ENCODE measurements at regions not wholly inside any gene's neighbourhood (a gene's known extent, or its start where the extent isn't known, plus 50 kb on each side); places are given as distances from the start of the nearest gene placed in this dataset.

DNA sequence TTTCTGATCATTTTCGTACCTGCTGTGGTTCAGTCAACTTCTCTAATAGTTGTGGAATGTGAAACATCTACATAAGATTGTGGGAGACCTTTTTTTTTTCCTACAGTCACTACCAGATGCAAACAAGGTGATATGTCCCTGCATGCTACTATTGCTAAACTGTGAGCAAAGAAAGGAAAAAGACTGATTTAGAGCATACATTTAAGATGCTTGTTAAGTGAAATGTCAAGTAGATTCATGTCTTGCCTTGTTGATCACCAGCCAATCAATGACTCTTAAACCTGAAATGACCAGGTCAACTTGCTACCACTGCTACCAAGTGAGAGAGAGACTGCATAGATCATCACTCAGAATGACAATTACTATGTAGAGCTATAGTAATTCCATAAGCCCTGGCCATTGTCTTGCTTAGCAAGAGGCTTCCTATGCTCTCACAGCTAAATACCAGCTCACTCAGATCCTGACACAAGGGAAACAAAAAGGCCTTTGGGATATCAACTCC is 84.3 kb upstream of the SKAP2 start:
- no peak overlapping the region for H3K27ac ChIP-seq (replicated peaks)
- H3K4me3 ChIP-seq (replicated peaks; ENCODE audit: insufficient read depth, low read length) = no peak overlapping the region
- DNase-seq (ENCODE audit: low read depth in 1 of 2, low spot score in 1 of 2) = no peak
- TF ChIP-seq, protein P1, sequence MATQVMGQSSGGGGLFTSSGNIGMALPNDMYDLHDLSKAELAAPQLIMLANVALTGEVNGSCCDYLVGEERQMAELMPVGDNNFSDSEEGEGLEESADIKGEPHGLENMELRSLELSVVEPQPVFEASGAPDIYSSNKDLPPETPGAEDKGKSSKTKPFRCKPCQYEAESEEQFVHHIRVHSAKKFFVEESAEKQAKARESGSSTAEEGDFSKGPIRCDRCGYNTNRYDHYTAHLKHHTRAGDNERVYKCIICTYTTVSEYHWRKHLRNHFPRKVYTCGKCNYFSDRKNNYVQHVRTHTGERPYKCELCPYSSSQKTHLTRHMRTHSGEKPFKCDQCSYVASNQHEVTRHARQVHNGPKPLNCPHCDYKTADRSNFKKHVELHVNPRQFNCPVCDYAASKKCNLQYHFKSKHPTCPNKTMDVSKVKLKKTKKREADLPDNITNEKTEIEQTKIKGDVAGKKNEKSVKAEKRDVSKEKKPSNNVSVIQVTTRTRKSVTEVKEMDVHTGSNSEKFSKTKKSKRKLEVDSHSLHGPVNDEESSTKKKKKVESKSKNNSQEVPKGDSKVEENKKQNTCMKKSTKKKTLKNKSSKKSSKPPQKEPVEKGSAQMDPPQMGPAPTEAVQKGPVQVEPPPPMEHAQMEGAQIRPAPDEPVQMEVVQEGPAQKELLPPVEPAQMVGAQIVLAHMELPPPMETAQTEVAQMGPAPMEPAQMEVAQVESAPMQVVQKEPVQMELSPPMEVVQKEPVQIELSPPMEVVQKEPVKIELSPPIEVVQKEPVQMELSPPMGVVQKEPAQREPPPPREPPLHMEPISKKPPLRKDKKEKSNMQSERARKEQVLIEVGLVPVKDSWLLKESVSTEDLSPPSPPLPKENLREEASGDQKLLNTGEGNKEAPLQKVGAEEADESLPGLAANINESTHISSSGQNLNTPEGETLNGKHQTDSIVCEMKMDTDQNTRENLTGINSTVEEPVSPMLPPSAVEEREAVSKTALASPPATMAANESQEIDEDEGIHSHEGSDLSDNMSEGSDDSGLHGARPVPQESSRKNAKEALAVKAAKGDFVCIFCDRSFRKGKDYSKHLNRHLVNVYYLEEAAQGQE (IDR thresholded peaks at IDR 0.05; ENCODE audit: insufficient replicate concordance, low read depth) = no peak
- TF ChIP-seq, protein P2, sequence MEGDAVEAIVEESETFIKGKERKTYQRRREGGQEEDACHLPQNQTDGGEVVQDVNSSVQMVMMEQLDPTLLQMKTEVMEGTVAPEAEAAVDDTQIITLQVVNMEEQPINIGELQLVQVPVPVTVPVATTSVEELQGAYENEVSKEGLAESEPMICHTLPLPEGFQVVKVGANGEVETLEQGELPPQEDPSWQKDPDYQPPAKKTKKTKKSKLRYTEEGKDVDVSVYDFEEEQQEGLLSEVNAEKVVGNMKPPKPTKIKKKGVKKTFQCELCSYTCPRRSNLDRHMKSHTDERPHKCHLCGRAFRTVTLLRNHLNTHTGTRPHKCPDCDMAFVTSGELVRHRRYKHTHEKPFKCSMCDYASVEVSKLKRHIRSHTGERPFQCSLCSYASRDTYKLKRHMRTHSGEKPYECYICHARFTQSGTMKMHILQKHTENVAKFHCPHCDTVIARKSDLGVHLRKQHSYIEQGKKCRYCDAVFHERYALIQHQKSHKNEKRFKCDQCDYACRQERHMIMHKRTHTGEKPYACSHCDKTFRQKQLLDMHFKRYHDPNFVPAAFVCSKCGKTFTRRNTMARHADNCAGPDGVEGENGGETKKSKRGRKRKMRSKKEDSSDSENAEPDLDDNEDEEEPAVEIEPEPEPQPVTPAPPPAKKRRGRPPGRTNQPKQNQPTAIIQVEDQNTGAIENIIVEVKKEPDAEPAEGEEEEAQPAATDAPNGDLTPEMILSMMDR (IDR thresholded peaks at IDR 0.05; ENCODE audit: insufficient read depth, low read length) = no peak
- TF ChIP-seq POLR2AphosphoS5 (IDR thresholded peaks at IDR 0.05; ENCODE audit: low read depth) = no peak
- TF ChIP-seq SPI1 (IDR thresholded peaks at IDR 0.05; ENCODE audit: borderline replicate concordance, low read depth) = no peak
- TF ChIP-seq GABPA (IDR thresholded peaks at IDR 0.05; ENCODE audit: low read depth) = no peak
- H3K27me3 ChIP-seq (ENCODE audit: insufficient read depth, poor library complexity, severe bottlenecking) = no peaks in the 10 kb centered on the region

DNA sequence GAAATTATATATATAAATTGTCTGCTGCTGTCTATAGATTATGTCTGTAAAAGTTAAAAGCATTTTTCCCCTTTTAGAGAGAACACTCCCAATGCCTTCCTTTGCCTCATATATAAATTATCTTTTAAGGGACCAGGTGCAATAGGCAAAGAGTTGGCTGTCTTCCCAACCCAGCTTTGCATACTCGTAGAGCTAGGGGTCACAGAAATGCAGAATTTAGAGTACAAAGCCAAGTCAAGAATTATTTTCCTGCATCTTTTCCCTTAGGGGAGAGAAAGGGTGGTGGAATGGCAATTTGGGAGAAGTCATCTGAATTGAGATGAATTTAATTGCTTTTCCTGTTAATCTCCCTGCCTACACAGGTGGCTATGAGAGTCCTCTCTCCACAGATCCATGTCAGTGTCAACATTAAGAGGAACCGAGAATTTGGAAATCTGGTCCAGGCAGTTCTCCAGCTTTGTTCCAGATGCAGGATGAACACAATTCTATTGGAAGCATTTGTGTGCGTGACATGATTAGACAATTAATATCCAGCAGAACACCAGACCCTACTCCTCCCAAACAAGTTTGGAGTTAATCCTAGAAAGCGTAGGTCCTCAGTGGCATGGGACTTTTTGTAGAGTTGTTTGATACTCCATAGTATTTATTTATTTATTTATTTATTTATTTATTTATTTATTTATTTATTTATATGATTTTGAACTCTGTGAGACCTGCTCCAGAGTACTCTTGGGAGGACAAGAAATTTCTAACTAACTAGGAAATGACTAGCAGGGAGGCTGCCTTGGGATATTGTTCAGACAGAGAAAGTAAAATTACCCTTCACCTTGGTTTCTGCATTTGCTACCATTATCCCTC is 80.3 kb upstream of the SKAP2 start:
- Histone ChIP-seq H3K4me3 (replicated peaks; ENCODE audit: insufficient read depth, low read length) (no peak overlapping the region), H3K27ac (replicated peaks) (no peak overlapping the region), H3K27me3 (ENCODE audit: insufficient read depth, poor library complexity, severe bottlenecking) (no peaks in the 10 kb centered on the region)
- TF ChIP-seq POLR2AphosphoS5 (IDR thresholded peaks at IDR 0.05; ENCODE audit: low read depth) (no peak), SPI1 (IDR thresholded peaks at IDR 0.05; ENCODE audit: borderline replicate concordance, low read depth) (no peak), GABPA (IDR thresholded peaks at IDR 0.05; ENCODE audit: low read depth) (no peak)
- TF ChIP-seq, protein P1 (IDR thresholded peaks at IDR 0.05; ENCODE audit: insufficient replicate concordance, low read depth) = no peak
- TF ChIP-seq, protein P2 (IDR thresholded peaks at IDR 0.05; ENCODE audit: insufficient read depth, low read length) = no peak
- DNase-seq (ENCODE audit: low read depth in 1 of 2, low spot score in 1 of 2) = no peak

DNA sequence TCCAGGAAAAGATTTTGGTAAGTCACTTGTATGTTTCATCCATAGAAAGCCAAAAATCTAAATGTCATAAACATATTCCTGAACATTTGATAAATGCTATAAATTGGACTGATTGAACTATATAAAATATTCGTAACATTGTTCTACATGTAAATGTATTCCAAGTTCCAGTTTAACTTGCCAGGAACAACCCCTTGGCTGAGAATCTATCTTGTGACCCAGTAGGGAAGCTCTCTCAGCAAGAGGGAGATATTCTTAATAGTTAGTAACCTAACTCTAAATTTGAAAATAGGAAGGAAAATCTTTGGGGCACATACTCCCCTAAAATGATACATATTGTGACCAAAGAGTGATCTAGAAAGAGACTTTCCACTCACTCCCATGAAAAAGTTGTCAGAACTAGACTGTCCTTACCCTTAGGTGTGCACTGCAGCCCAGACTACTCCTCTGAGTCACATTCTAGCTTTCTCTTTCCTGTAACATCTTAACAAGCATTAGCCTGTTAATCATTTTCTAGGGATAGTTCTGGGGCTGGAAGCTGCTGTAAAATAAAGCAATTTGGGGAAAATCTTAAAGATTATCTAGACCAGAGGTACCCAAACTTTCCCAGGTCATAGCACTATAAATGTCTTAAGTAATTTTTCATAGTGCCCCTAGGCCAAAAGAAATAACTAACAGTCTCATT is 73.7 kb upstream of the SKAP2 start:
- no peak for TF ChIP-seq GABPA (IDR thresholded peaks at IDR 0.05; ENCODE audit: low read depth)
- no peak for TF ChIP-seq POLR2AphosphoS5 (IDR thresholded peaks at IDR 0.05; ENCODE audit: low read depth)
- TF ChIP-seq SPI1 (IDR thresholded peaks at IDR 0.05; ENCODE audit: borderline replicate concordance, low read depth) = no peak
- TF ChIP-seq, protein P2 (IDR thresholded peaks at IDR 0.05; ENCODE audit: insufficient read depth, low read length) = no peak
- TF ChIP-seq, protein P1 (IDR thresholded peaks at IDR 0.05; ENCODE audit: insufficient replicate concordance, low read depth) = no peak
- no peak for DNase-seq (ENCODE audit: low read depth in 1 of 2, low spot score in 1 of 2)
- Histone ChIP-seq H3K4me3 (replicated peaks; ENCODE audit: insufficient read depth, low read length) (no peak overlapping the region), H3K27ac (replicated peaks) (no peak overlapping the region), H3K27me3 (ENCODE audit: insufficient read depth, poor library complexity, severe bottlenecking) (no peaks in the 10 kb centered on the region)

Measured in HL-60 (cell line).